HFFc6 (cell line): ENCODE measurements at regions not wholly inside any gene's neighbourhood (a gene's known extent, or its start where the extent isn't known, plus 50 kb on each side); places are given as distances from the start of the nearest gene placed in this dataset.

Experiments
- DNase-seq: peaks from one replicate; pipeline ENCODE4 v3.0.0-alpha.2; 2018
- H3K27ac Mint-ChIP-seq: 2 replicates; pipeline ENCODE4 v1.8.0; 2020; ENCODE audit warnings: mild to moderate bottlenecking, mixed read lengths
- H3K27me3 Mint-ChIP-seq: 2 replicates; pipeline ENCODE4 v1.8.0; 2021; ENCODE audit warnings: mild to moderate bottlenecking, moderate library complexity, mixed read lengths; ENCODE audit not compliant: insufficient read depth
- H3K36me3 Mint-ChIP-seq: 2 replicates; pipeline ENCODE4 v1.8.0; 2021; ENCODE audit warnings: low read depth, mixed read lengths
- H3K4me1 Mint-ChIP-seq: 2 replicates; pipeline ENCODE4 v1.8.0; 2020; ENCODE audit warnings: low read depth, mixed read lengths
- H3K4me3 Mint-ChIP-seq: 2 replicates; pipeline ENCODE4 v1.8.0; 2020; ENCODE audit warnings: mild to moderate bottlenecking, moderate library complexity, mixed read lengths
- H3K9me3 Mint-ChIP-seq: 2 replicates; pipeline ENCODE4 v1.8.0; 2020; ENCODE audit warnings: mild to moderate bottlenecking, mixed read lengths
- CTCF ChIP-seq: fragments of 200-600 bp; sonication (generic); IDR thresholded peaks from 2 replicates; pipeline ENCODE4 v1.5.0; 2021; ENCODE audit warnings: antibody characterized with exemption, mild to moderate bottlenecking

GRCh38 chr6:37555040-37555781, 55.5 kb upstream of the CCDC167 start:
- TF ChIP-seq CTCF: no peak
- DNase-seq: no peak
- H3K4me3 Mint-ChIP-seq: no peak overlapping the region
- no peaks in the 10 kb centered on the region for H3K9me3 Mint-ChIP-seq
- peaks cover 3% of the 10 kb centered on the region for H3K27me3 Mint-ChIP-seq
- no peaks in the 10 kb centered on the region for H3K36me3 Mint-ChIP-seq
- peaks cover 47% of the 10 kb centered on the region for H3K4me1 Mint-ChIP-seq
- H3K27ac Mint-ChIP-seq: no peak overlapping the region

- peak overlapping the region; percentile 52; the same call in 1 of the 2 replicates for H3K27ac Mint-ChIP-seq
- peaks cover 47% of the 10 kb centered on the region for H3K4me1 Mint-ChIP-seq
- peaks cover 2% of the 10 kb centered on the region for H3K27me3 Mint-ChIP-seq
- no peaks in the 10 kb centered on the region for H3K9me3 Mint-ChIP-seq
- no peaks in the 10 kb centered on the region for H3K36me3 Mint-ChIP-seq
- TF ChIP-seq CTCF: no peak
- H3K4me3 Mint-ChIP-seq: peak overlapping the region; percentile 72
- DNase-seq: peak; percentile 38
These were observed 54.8 kb upstream of the CCDC167 start for GRCh38 chr6:37554480-37554819.

GRCh38 chr6:37552267-37552666, 52.6 kb upstream of the CCDC167 start:
- H3K27me3 Mint-ChIP-seq: peaks cover 10% of the 10 kb centered on the region
- peaks cover 49% of the 10 kb centered on the region for H3K4me1 Mint-ChIP-seq
- no peaks in the 10 kb centered on the region for H3K9me3 Mint-ChIP-seq
- H3K4me3 Mint-ChIP-seq: no peak overlapping the region
- no peak overlapping the region for H3K27ac Mint-ChIP-seq
- no peak for TF ChIP-seq CTCF
- H3K36me3 Mint-ChIP-seq: no peaks in the 10 kb centered on the region
- no peak for DNase-seq

GRCh38 chr6:37551867-37552266, 52.2 kb upstream of the CCDC167 start:
- Mint-ChIP-seq H3K27me3 (peaks cover 10% of the 10 kb centered on the region), H3K4me3 (no peak overlapping the region)

GRCh38 chr6:37551446-37551845, 51.8 kb upstream of the CCDC167 start:
- peaks cover 10% of the 10 kb centered on the region for H3K27me3 Mint-ChIP-seq
- no peaks in the 10 kb centered on the region for H3K9me3 Mint-ChIP-seq
- H3K27ac Mint-ChIP-seq: no peak overlapping the region
- no peaks in the 10 kb centered on the region for H3K36me3 Mint-ChIP-seq
- no peak overlapping the region for H3K4me3 Mint-ChIP-seq
- peaks cover 49% of the 10 kb centered on the region for H3K4me1 Mint-ChIP-seq
- no peak for DNase-seq
- no peak for TF ChIP-seq CTCF

More at GRCh38 chr6:37551867-37552266, 52.2 kb upstream of the CCDC167 start:
- no peaks in the 10 kb centered on the region for H3K9me3 Mint-ChIP-seq
- peaks cover 49% of the 10 kb centered on the region for H3K4me1 Mint-ChIP-seq
- no peak overlapping the region for H3K27ac Mint-ChIP-seq
- DNase-seq: no peak
- TF ChIP-seq CTCF: no peak
- H3K36me3 Mint-ChIP-seq: no peaks in the 10 kb centered on the region
